IMR-90 (cell line): ENCODE measurements at regions not wholly inside any gene's neighbourhood (a gene's known extent, or its start where the extent isn't known, plus 50 kb on each side); places are given as distances from the start of the nearest gene placed in this dataset.

Experiments used
- ATAC-seq: fragments of 200-7000 bp; cut with Tn5 transposase; 2 replicates; pipeline ENCODE4 v1.9.1; 2020; ENCODE audit warnings: low read depth, mild to moderate bottlenecking, moderate library complexity
- BruUV-seq: library from RNA; stranded (reverse); fragments of 400-500 nt; replicated peaks from 2 replicates; lab custom pipeline; 2021; lab: Mats Ljungman, UMichigan
- CTCF ChIA-PET: fragments of 300-600 bp; formaldehyde crosslinking; extraction: SDS; loops from one replicate; lab custom pipeline; 2021; ENCODE audit warnings: antibody characterized with exemption; lab: Yijun Ruan, JAX
- POLR2A ChIA-PET: fragments of 300-600 bp; sonication (Branson Sonifier 250); formaldehyde crosslinking; loops from one replicate; lab custom pipeline; 2022; ENCODE audit warnings: antibody characterized with exemption; ENCODE audit not compliant: unreplicated experiment; lab: Charles Lee
- DNase-seq: peaks from one replicate; pipeline ENCODE4 v3.0.0; 2013
- H2AFZ ChIP-seq: replicated peaks from 2 replicates; pipeline ENCODE3; 2013; ENCODE audit warnings: low read length, mild to moderate bottlenecking; ENCODE audit not compliant: poor library complexity
- H2AK5ac ChIP-seq: 2 replicates; pipeline ENCODE4 v1.6.1; 2013; ENCODE audit warnings: low read depth, low read length, inconsistent platforms
- H2AK9ac ChIP-seq: replicated peaks from 2 replicates; pipeline ENCODE3; 2013; ENCODE audit warnings: mild to moderate bottlenecking, low read depth, low read length, moderate library complexity; ENCODE audit not compliant: poor library complexity
- H2BK120ac ChIP-seq: 2 replicates; pipeline ENCODE4 v1.6.1; 2013; ENCODE audit warnings: low read depth, low read length, inconsistent platforms
- H2BK15ac ChIP-seq: 3 replicates; pipeline ENCODE4 v1.6.1; 2013; ENCODE audit warnings: low read depth, low read length, inconsistent platforms
- H2BK20ac ChIP-seq: 2 replicates; pipeline ENCODE4 v1.6.1; 2013; ENCODE audit warnings: low read depth, mild to moderate bottlenecking, inconsistent platforms, low read length, moderate library complexity
- H2BK5ac ChIP-seq: 2 replicates; pipeline ENCODE4 v1.6.1; 2013; ENCODE audit warnings: mild to moderate bottlenecking, low read depth, low read length, inconsistent platforms; ENCODE audit not compliant: poor library complexity, severe bottlenecking
- H3K14ac ChIP-seq: replicated peaks from 2 replicates; pipeline ENCODE4 v1.6.1; 2013; ENCODE audit warnings: low read depth, low read length, inconsistent platforms
- H3K18ac ChIP-seq: 2 replicates; pipeline ENCODE4 v1.6.1; 2013; ENCODE audit warnings: low read depth, low read length, control low read depth
- H3K23ac ChIP-seq: 2 replicates; pipeline ENCODE4 v1.6.1; 2013; ENCODE audit warnings: low read depth, low read length, inconsistent platforms
- H3K27ac ChIP-seq: 2 replicates; pipeline ENCODE4 v1.5.1; 2013; ENCODE audit warnings: mild to moderate bottlenecking, control low read depth, low read length; ENCODE audit not compliant: insufficient read depth
- H3K27me3 ChIP-seq: 2 replicates; pipeline ENCODE4 v1.6.1; 2013; ENCODE audit warnings: low read length; ENCODE audit not compliant: control insufficient read depth, insufficient read depth
- H3K36me3 ChIP-seq: 2 replicates; pipeline ENCODE4 v1.6.1; 2013; ENCODE audit warnings: low read length, mixed read lengths; ENCODE audit not compliant: control insufficient read depth, insufficient read depth
- H3K4ac ChIP-seq: 2 replicates; pipeline ENCODE4 v1.6.1; 2013; ENCODE audit warnings: low read depth, low read length, inconsistent platforms
- H3K4me1 ChIP-seq: 2 replicates; pipeline ENCODE4 v1.6.1; 2013; ENCODE audit warnings: low read length, mixed read lengths; ENCODE audit not compliant: control insufficient read depth, insufficient read depth
- H3K4me2 ChIP-seq: 2 replicates; pipeline ENCODE4 v1.6.1; 2013; ENCODE audit warnings: low read depth, mild to moderate bottlenecking, control low read depth, low read length, moderate library complexity
- H3K4me3 ChIP-seq: 2 replicates; pipeline ENCODE4 v1.5.1; 2013; ENCODE audit warnings: low read depth, mild to moderate bottlenecking, control low read depth, low read length, moderate library complexity; ENCODE audit not compliant: insufficient read depth
- H3K56ac ChIP-seq: 2 replicates; pipeline ENCODE4 v1.6.1; 2013; ENCODE audit warnings: low read length, inconsistent platforms; ENCODE audit not compliant: insufficient read depth; ENCODE audit errors: extremely low read depth
- H3K79me1 ChIP-seq, 2 experiments: 2 replicates each; pipeline ENCODE4 v1.6.1; 2013; ENCODE audit warnings: low read length in 2 of 2, inconsistent platforms in 1 of 2, low read depth in 1 of 2
- H3K9ac ChIP-seq: 2 replicates; pipeline ENCODE4 v1.6.1; 2013; ENCODE audit warnings: low read depth, low read length, control low read depth
- H3K9me1 ChIP-seq: 2 replicates; pipeline ENCODE4 v1.6.1; 2013; ENCODE audit warnings: low read length, inconsistent platforms; ENCODE audit not compliant: insufficient read depth
- H3K9me3 ChIP-seq: 2 replicates; pipeline ENCODE4 v1.6.1; 2013; ENCODE audit warnings: low read length; ENCODE audit not compliant: control insufficient read depth, insufficient read depth
- H4K20me1 ChIP-seq: 2 replicates; pipeline ENCODE4 v1.6.1; 2013; ENCODE audit warnings: low read length, inconsistent platforms; ENCODE audit not compliant: insufficient read depth
- H4K5ac ChIP-seq: 2 replicates; pipeline ENCODE4 v1.6.1; 2013; ENCODE audit warnings: mild to moderate bottlenecking, low read depth, low read length, control low read depth
- H4K8ac ChIP-seq, 2 experiments: 2 replicates each; pipeline ENCODE4 v1.6.1; 2013; ENCODE audit warnings: low read depth in 2 of 2, low read length in 2 of 2, control low read depth in 1 of 2, inconsistent platforms in 1 of 2
- H4K91ac ChIP-seq: 2 replicates; pipeline ENCODE4 v1.6.1; 2013; ENCODE audit warnings: low read depth, low read length, inconsistent platforms; ENCODE audit not compliant: insufficient read depth
- CTCF ChIP-seq: conservative IDR thresholded peaks from 2 replicates; pipeline ENCODE4 v1.5.1; 2012; ENCODE audit warnings: mild to moderate bottlenecking, low read depth, low read length, improper control_type of control experiment
- FOS ChIP-seq: fragments of 150-350 bp; IDR thresholded peaks from 2 replicates; pipeline ENCODE4 v1.6.1; 2016; ENCODE audit warnings: low read depth, low read length
- MAZ ChIP-seq: IDR thresholded peaks from 2 replicates; pipeline ENCODE4 v1.6.1; 2012; ENCODE audit warnings: low read depth, mild to moderate bottlenecking, low read length, improper control_type of control experiment, moderate library complexity, borderline replicate concordance
- NFE2L2 ChIP-seq: fragments of 150-350 bp; IDR thresholded peaks from 2 replicates; pipeline ENCODE4 v1.6.1; 2016; ENCODE audit warnings: low read depth, mild to moderate bottlenecking, low read length
- RCOR1 ChIP-seq: IDR thresholded peaks from 2 replicates; pipeline ENCODE4 v1.6.1; 2012; ENCODE audit warnings: mild to moderate bottlenecking, low read length, improper control_type of control experiment; ENCODE audit not compliant: insufficient replicate concordance
- WGBS, 2 experiments: methylation state at CpG; one replicate each; pipeline versions ENCODE4 v1.1.5 to v1.1.7; 2013; ENCODE audit warnings: missing lambda C conversion rate in 2 of 2; ENCODE audit not compliant: insufficient read length in 1 of 2; ENCODE audit errors: extremely low coverage in 2 of 2; 5-methylcytosine and 5-hydroxymethylcytosine counted together
- dilution Hi-C: fragments of 300-500 bp; cut with HindIII; formaldehyde crosslinking; loops from one replicate; pipeline ENCODE4 v1.14.3; 2018; ENCODE audit warnings: low sequenced_read_pairs; ENCODE audit not compliant: unreplicated experiment
- in situ Hi-C: fragments of 300-500 bp; cut with MboI; formaldehyde crosslinking; loops from 3 replicates; pipeline ENCODE4 v1.14.3; 2019; ENCODE audit warnings: low sequenced_read_pairs, inconsistent platforms, mixed read lengths
- intact Hi-C: fragments of 100-400 bp; cut with micrococcal nuclease; formaldehyde crosslinking; loops from 2 replicates; pipeline ENCODE4 v1.10.0; 2022
- TF ChIP-seq, protein P1 (sequence below): fragments of 150-350 bp; IDR thresholded peaks from 2 replicates; pipeline ENCODE4 v1.6.1; 2016; ENCODE audit warnings: low read depth, mild to moderate bottlenecking, low read length, moderate library complexity, borderline replicate concordance

- WGBS, 2 experiments = no CpG with 5 or more reads among the region's 3 CpGs
Observed at GRCh38 chr21:18550361-18550760, 146.8 kb upstream of the TMPRSS15 start.

More at GRCh38 chr21:18550361-18550760, 146.8 kb upstream of the TMPRSS15 start:
- dilution Hi-C loops (no loop called here), intact Hi-C loops (no loop called here), in situ Hi-C loops (no loop called here)
- no peak overlapping the region for H3K18ac ChIP-seq
- no peak overlapping the region for H3K14ac ChIP-seq
- no peak overlapping the region for H3K23ac ChIP-seq
- BruUV-seq = no TSS peak
- H4K8ac ChIP-seq = no peak overlapping the region
- ChIA-PET POLR2A (no interaction called here), CTCF (no interaction called here)
- no peak overlapping the region for H3K56ac ChIP-seq
- no peaks in the 10 kb centered on the region for H3K27me3 ChIP-seq
- H2BK15ac ChIP-seq = no peak overlapping the region
- H3K9me1 ChIP-seq = no peaks in the 10 kb centered on the region
- DNase-seq = no peak
- H3K36me3 ChIP-seq = no peaks in the 10 kb centered on the region
- no peak overlapping the region for H2BK120ac ChIP-seq
- no peak overlapping the region for H3K4me2 ChIP-seq
- no peak overlapping the region for H3K27ac ChIP-seq
- no peak overlapping the region for H2AK9ac ChIP-seq
- no peak overlapping the region for H3K4me3 ChIP-seq
- H2BK20ac ChIP-seq = no peak overlapping the region
- H3K9me3 ChIP-seq = no peaks in the 10 kb centered on the region
- H4K91ac ChIP-seq = no peak overlapping the region
- no peak overlapping the region for H2BK5ac ChIP-seq
- ATAC-seq = no peak
- no peak overlapping the region for H3K4ac ChIP-seq
- H2AFZ ChIP-seq = no peak overlapping the region
- no peak overlapping the region for H2AK5ac ChIP-seq
- no peaks in the 10 kb centered on the region for H4K20me1 ChIP-seq
- H3K9ac ChIP-seq = no peak overlapping the region
- no peaks in the 10 kb centered on the region for H3K4me1 ChIP-seq
- H3K79me1 ChIP-seq = no peaks in the 10 kb centered on the region
- TF ChIP-seq RCOR1 (no peak), NFE2L2 (no peak), FOS (no peak), MAZ (no peak), CTCF (no peak)
- TF ChIP-seq, protein P1, sequence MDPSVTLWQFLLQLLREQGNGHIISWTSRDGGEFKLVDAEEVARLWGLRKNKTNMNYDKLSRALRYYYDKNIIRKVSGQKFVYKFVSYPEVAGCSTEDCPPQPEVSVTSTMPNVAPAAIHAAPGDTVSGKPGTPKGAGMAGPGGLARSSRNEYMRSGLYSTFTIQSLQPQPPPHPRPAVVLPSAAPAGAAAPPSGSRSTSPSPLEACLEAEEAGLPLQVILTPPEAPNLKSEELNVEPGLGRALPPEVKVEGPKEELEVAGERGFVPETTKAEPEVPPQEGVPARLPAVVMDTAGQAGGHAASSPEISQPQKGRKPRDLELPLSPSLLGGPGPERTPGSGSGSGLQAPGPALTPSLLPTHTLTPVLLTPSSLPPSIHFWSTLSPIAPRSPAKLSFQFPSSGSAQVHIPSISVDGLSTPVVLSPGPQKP = no peak
- H4K5ac ChIP-seq = no peak overlapping the region
